ENCODE measurements at regions not wholly inside any gene's neighbourhood (a gene's known extent, or its start where the extent isn't known, plus 50 kb on each side); places are given as distances from the start of the nearest gene placed in this dataset.
"Not testable (repeated sequence)": the region's sequence is repeated elsewhere in the genome, so short reads cannot be mapped to it uniquely, and the experiment has no call there.

- peaks cover 5 to 14% of the 10 kb centered on the region in 2 donors for H3K27me3 ChIP-seq (ENCODE audit: control insufficient read depth in 2 of 2, insufficient read depth in 2 of 2, low read length in 2 of 2)
- H3K9me3 ChIP-seq (ENCODE audit: control insufficient read depth in 2 of 2, low read length in 2 of 2): no peaks in the 10 kb centered on the region
- peaks cover 0 to 3% of the 10 kb centered on the region in 2 donors for H3K4me1 ChIP-seq (ENCODE audit: control insufficient read depth in 2 of 2, insufficient read depth in 2 of 2, low read length in 2 of 2)
- H3K4me3 ChIP-seq (ENCODE audit: low read length in 2 of 2): peak overlapping the region in 1 of 2 donors; percentile 37
- no peaks in the 10 kb centered on the region for H3K36me3 ChIP-seq (ENCODE audit: control insufficient read depth in 2 of 2, insufficient read depth in 2 of 2, low read length in 2 of 2)
- H3K9ac ChIP-seq (ENCODE audit: low read depth in 1 of 2, low read length in 2 of 2): no peak overlapping the region
- H3K27ac ChIP-seq (ENCODE audit: low read depth in 2 of 2, low read length in 2 of 2): no peak overlapping the region
Measured at GRCh38 chr15:78708713-78709260, 67.8 kb upstream of the CHRNB4 start.

- not testable (repeated sequence) for H3K36me3 ChIP-seq (ENCODE audit: control insufficient read depth in 2 of 2, insufficient read depth in 2 of 2, low read length in 2 of 2); H3K27ac ChIP-seq (ENCODE audit: low read depth in 2 of 2, low read length in 2 of 2); H3K4me3 ChIP-seq (ENCODE audit: low read length in 2 of 2); H3K9me3 ChIP-seq (ENCODE audit: control insufficient read depth in 2 of 2, low read length in 2 of 2); H3K9ac ChIP-seq (ENCODE audit: low read depth in 1 of 2, low read length in 2 of 2); H3K4me1 ChIP-seq (ENCODE audit: control insufficient read depth in 2 of 2, insufficient read depth in 2 of 2, low read length in 2 of 2)
- H3K27me3 ChIP-seq (ENCODE audit: control insufficient read depth in 2 of 2, insufficient read depth in 2 of 2, low read length in 2 of 2): peaks cover 5 to 14% of the 10 kb centered on the region in 2 donors
Measured at GRCh38 chr15:78706481-78707235, 65.6 kb upstream of the CHRNB4 start.

GRCh38 chr15:78703334-78704056, 62.5 kb upstream of the CHRNB4 start:
- H3K27ac ChIP-seq (ENCODE audit: low read depth in 2 of 2, low read length in 2 of 2); H3K4me3 ChIP-seq (ENCODE audit: low read length in 2 of 2); H3K36me3 ChIP-seq (ENCODE audit: control insufficient read depth in 2 of 2, insufficient read depth in 2 of 2, low read length in 2 of 2); H3K9ac ChIP-seq (ENCODE audit: low read depth in 1 of 2, low read length in 2 of 2); H3K4me1 ChIP-seq (ENCODE audit: control insufficient read depth in 2 of 2, insufficient read depth in 2 of 2, low read length in 2 of 2); H3K9me3 ChIP-seq (ENCODE audit: control insufficient read depth in 2 of 2, low read length in 2 of 2); H3K27me3 ChIP-seq (ENCODE audit: control insufficient read depth in 2 of 2, insufficient read depth in 2 of 2, low read length in 2 of 2): not testable (repeated sequence)

- Histone ChIP-seq H3K27me3 (ENCODE audit: control insufficient read depth in 2 of 2, insufficient read depth in 2 of 2, low read length in 2 of 2) (peaks cover 0 to 5% of the 10 kb centered on the region in 2 donors), H3K4me3 (ENCODE audit: low read length in 2 of 2) (no peak overlapping the region), H3K36me3 (ENCODE audit: control insufficient read depth in 2 of 2, insufficient read depth in 2 of 2, low read length in 2 of 2) (no peaks in the 10 kb centered on the region), H3K9ac (ENCODE audit: low read depth in 1 of 2, low read length in 2 of 2) (no peak overlapping the region), H3K4me1 (ENCODE audit: control insufficient read depth in 2 of 2, insufficient read depth in 2 of 2, low read length in 2 of 2) (no peaks in the 10 kb centered on the region), H3K9me3 (ENCODE audit: control insufficient read depth in 2 of 2, low read length in 2 of 2) (no peaks in the 10 kb centered on the region), H3K27ac (ENCODE audit: low read depth in 2 of 2, low read length in 2 of 2) (no peak overlapping the region)
Measured at GRCh38 chr15:78702609-78703333, 61.8 kb upstream of the CHRNB4 start.

- no peak overlapping the region for H3K27ac ChIP-seq (ENCODE audit: low read depth in 2 of 2, low read length in 2 of 2)
- H3K9me3 ChIP-seq (ENCODE audit: control insufficient read depth in 2 of 2, low read length in 2 of 2): no peaks in the 10 kb centered on the region
- H3K27me3 ChIP-seq (ENCODE audit: control insufficient read depth in 2 of 2, insufficient read depth in 2 of 2, low read length in 2 of 2): no peaks in the 10 kb centered on the region
- H3K36me3 ChIP-seq (ENCODE audit: control insufficient read depth in 2 of 2, insufficient read depth in 2 of 2, low read length in 2 of 2): no peaks in the 10 kb centered on the region
- H3K4me1 ChIP-seq (ENCODE audit: control insufficient read depth in 2 of 2, insufficient read depth in 2 of 2, low read length in 2 of 2): no peaks in the 10 kb centered on the region
- H3K4me3 ChIP-seq (ENCODE audit: low read length in 2 of 2): no peak overlapping the region
- H3K9ac ChIP-seq (ENCODE audit: low read depth in 1 of 2, low read length in 2 of 2): no peak overlapping the region
Measured at GRCh38 chr15:78697449-78697848, 56.4 kb upstream of the CHRNB4 start.

- Histone ChIP-seq H3K4me1 (ENCODE audit: control insufficient read depth in 2 of 2, insufficient read depth in 2 of 2, low read length in 2 of 2) (no peaks in the 10 kb centered on the region), H3K27ac (ENCODE audit: low read depth in 2 of 2, low read length in 2 of 2) (no peak overlapping the region), H3K9me3 (ENCODE audit: control insufficient read depth in 2 of 2, low read length in 2 of 2) (no peaks in the 10 kb centered on the region), H3K4me3 (ENCODE audit: low read length in 2 of 2) (no peak overlapping the region), H3K36me3 (ENCODE audit: control insufficient read depth in 2 of 2, insufficient read depth in 2 of 2, low read length in 2 of 2) (no peaks in the 10 kb centered on the region), H3K27me3 (ENCODE audit: control insufficient read depth in 2 of 2, insufficient read depth in 2 of 2, low read length in 2 of 2) (no peaks in the 10 kb centered on the region), H3K9ac (ENCODE audit: low read depth in 1 of 2, low read length in 2 of 2) (no peak overlapping the region)
Measured at GRCh38 chr15:78696436-78696835, 55.4 kb upstream of the CHRNB4 start.

GRCh38 chr15:78695854-78696253, 54.8 kb upstream of the CHRNB4 start:
- H3K27me3 ChIP-seq (ENCODE audit: control insufficient read depth in 2 of 2, insufficient read depth in 2 of 2, low read length in 2 of 2): no peaks in the 10 kb centered on the region
- no peak overlapping the region for H3K4me3 ChIP-seq (ENCODE audit: low read length in 2 of 2)
- no peak overlapping the region for H3K27ac ChIP-seq (ENCODE audit: low read depth in 2 of 2, low read length in 2 of 2)
- H3K36me3 ChIP-seq (ENCODE audit: control insufficient read depth in 2 of 2, insufficient read depth in 2 of 2, low read length in 2 of 2): no peaks in the 10 kb centered on the region
- H3K9ac ChIP-seq (ENCODE audit: low read depth in 1 of 2, low read length in 2 of 2): no peak overlapping the region
- H3K9me3 ChIP-seq (ENCODE audit: control insufficient read depth in 2 of 2, low read length in 2 of 2): no peaks in the 10 kb centered on the region
- H3K4me1 ChIP-seq (ENCODE audit: control insufficient read depth in 2 of 2, insufficient read depth in 2 of 2, low read length in 2 of 2): no peaks in the 10 kb centered on the region

- Histone ChIP-seq H3K27me3 (ENCODE audit: control insufficient read depth in 2 of 2, insufficient read depth in 2 of 2, low read length in 2 of 2) (no peaks in the 10 kb centered on the region), H3K36me3 (ENCODE audit: control insufficient read depth in 2 of 2, insufficient read depth in 2 of 2, low read length in 2 of 2) (no peaks in the 10 kb centered on the region), H3K9ac (ENCODE audit: low read depth in 1 of 2, low read length in 2 of 2) (no peak overlapping the region), H3K4me3 (ENCODE audit: low read length in 2 of 2) (no peak overlapping the region), H3K9me3 (ENCODE audit: control insufficient read depth in 2 of 2, low read length in 2 of 2) (no peaks in the 10 kb centered on the region), H3K4me1 (ENCODE audit: control insufficient read depth in 2 of 2, insufficient read depth in 2 of 2, low read length in 2 of 2) (no peaks in the 10 kb centered on the region), H3K27ac (ENCODE audit: low read depth in 2 of 2, low read length in 2 of 2) (no peak overlapping the region)
Measured at GRCh38 chr15:78695046-78695671, 54.1 kb upstream of the CHRNB4 start.

- Histone ChIP-seq H3K9ac (ENCODE audit: low read depth in 1 of 2, low read length in 2 of 2) (no peak overlapping the region), H3K9me3 (ENCODE audit: control insufficient read depth in 2 of 2, low read length in 2 of 2) (no peaks in the 10 kb centered on the region), H3K4me3 (ENCODE audit: low read length in 2 of 2) (no peak overlapping the region), H3K27me3 (ENCODE audit: control insufficient read depth in 2 of 2, insufficient read depth in 2 of 2, low read length in 2 of 2) (no peaks in the 10 kb centered on the region), H3K27ac (ENCODE audit: low read depth in 2 of 2, low read length in 2 of 2) (no peak overlapping the region), H3K36me3 (ENCODE audit: control insufficient read depth in 2 of 2, insufficient read depth in 2 of 2, low read length in 2 of 2) (no peaks in the 10 kb centered on the region), H3K4me1 (ENCODE audit: control insufficient read depth in 2 of 2, insufficient read depth in 2 of 2, low read length in 2 of 2) (no peaks in the 10 kb centered on the region)
Measured at GRCh38 chr15:78691851-78692421, 50.9 kb upstream of the CHRNB4 start.

Data from mucosa of rectum (tissue), 2 donors.